ENCODE measurements at regions not wholly inside any gene's neighbourhood (a gene's known extent, or its start where the extent isn't known, plus 50 kb on each side); places are given as distances from the start of the nearest gene placed in this dataset.
"Not testable (repeated sequence)": the region's sequence is repeated elsewhere in the genome, so short reads cannot be mapped to it uniquely, and the experiment has no call there.

DNA sequence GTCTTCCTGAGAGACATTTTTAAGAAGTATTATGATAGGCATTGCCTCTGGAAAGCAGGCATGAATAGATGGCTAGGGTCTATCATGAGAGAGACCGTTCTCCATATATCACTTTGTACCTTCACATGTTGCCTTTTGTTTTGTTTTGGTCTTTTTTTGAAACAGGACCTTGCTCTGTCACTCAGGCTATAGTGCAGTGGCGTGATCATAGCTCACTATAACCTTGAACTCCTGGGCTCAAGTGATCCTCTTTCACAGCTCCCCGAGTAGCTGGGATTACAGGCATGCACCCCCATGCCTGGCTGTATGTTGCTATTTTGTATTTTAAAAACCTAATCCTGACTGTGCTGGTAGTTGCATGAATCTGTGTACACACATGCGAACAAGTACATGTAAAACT, 869.6 kb upstream of the DEFB115 start:
- H3K27me3 Mint-ChIP-seq; POLR2A ChIA-PET; H3K9me3 ChIP-seq (ENCODE audit: control insufficient read depth in 1 of 2, insufficient read depth in 1 of 2, low read length in 2 of 2); H3K4me3 Mint-ChIP-seq; H3K9me3 Mint-ChIP-seq; H3K27me3 ChIP-seq (ENCODE audit: control insufficient read depth in 1 of 2, insufficient read depth in 2 of 2, low read length in 2 of 2); intact Hi-C loops (cut with DNase I, micrococcal nuclease); H3K4me1 ChIP-seq (ENCODE audit: insufficient read depth, low read length); DNase-seq; H3K36me3 ChIP-seq (ENCODE audit: insufficient read depth, low read length); H3K27ac Mint-ChIP-seq; H3K27ac ChIP-seq (ENCODE audit: low read depth in 1 of 2, low read length in 2 of 2); H3K4me3 ChIP-seq (ENCODE audit: low read length); ATAC-seq (ENCODE audit: poor library complexity); CTCF ChIA-PET: not testable (repeated sequence)
- H3K4me1 Mint-ChIP-seq (ENCODE audit: low read depth): peaks cover 13% of the 10 kb centered on the region
- peaks cover 62% of the 10 kb centered on the region for H3K36me3 Mint-ChIP-seq (ENCODE audit: low read depth)

DNA sequence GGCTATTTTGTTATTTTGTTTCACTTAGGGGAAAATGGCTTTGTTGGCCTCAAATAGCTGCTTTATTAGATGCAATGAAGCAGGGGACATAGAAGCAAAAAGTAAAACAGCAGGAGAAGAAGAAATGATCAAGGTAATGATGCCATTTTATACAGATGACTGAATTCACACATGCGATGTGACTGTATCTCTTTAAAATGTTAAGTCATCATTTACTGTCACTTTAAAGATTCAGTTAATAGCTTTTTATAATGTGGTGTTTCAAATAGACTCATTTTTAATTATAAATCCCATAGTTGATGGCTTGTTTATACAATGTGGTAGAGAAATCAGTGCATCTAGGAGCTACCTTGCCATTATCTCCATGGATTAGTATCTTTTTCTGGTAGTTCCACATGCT, 863.9 kb upstream of the DEFB115 start:
- H3K36me3 ChIP-seq (ENCODE audit: insufficient read depth, low read length); ATAC-seq (ENCODE audit: poor library complexity); H3K4me1 ChIP-seq (ENCODE audit: insufficient read depth, low read length); intact Hi-C loops (cut with DNase I, micrococcal nuclease); H3K27ac ChIP-seq (ENCODE audit: low read depth in 1 of 2, low read length in 2 of 2); CTCF ChIA-PET; H3K27me3 ChIP-seq (ENCODE audit: control insufficient read depth in 1 of 2, insufficient read depth in 2 of 2, low read length in 2 of 2); POLR2A ChIA-PET; H3K4me3 ChIP-seq (ENCODE audit: low read length); H3K4me3 Mint-ChIP-seq; H3K27ac Mint-ChIP-seq; H3K4me1 Mint-ChIP-seq (ENCODE audit: low read depth); DNase-seq; H3K9me3 Mint-ChIP-seq; H3K27me3 Mint-ChIP-seq; H3K9me3 ChIP-seq (ENCODE audit: control insufficient read depth in 1 of 2, insufficient read depth in 1 of 2, low read length in 2 of 2): not testable (repeated sequence)
- peaks cover 56% of the 10 kb centered on the region for H3K36me3 Mint-ChIP-seq (ENCODE audit: low read depth)

DNA sequence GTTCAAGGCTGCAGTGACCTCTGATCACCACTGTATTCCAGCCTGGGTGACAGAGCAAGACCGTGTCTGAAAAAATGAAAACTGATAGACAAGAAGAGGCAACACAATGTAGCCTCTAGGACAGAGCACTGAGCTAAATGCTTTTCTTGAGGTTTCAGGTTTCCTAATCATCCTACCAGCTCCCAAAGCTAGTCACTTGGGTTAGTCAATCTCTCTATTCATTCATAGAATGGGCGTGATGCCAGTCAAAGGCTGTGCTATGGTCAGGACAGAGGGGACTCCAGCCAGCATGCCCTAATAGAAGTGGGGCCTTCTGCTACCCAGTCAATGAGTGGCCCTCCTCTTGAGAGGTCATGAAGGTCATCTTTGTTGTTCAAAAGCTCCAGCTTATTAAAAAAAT, 860.4 kb upstream of the DEFB115 start:
- H3K27ac ChIP-seq (ENCODE audit: low read depth in 1 of 2, low read length in 2 of 2); H3K36me3 ChIP-seq (ENCODE audit: insufficient read depth, low read length); H3K4me3 Mint-ChIP-seq; H3K27me3 Mint-ChIP-seq; H3K9me3 Mint-ChIP-seq; H3K9me3 ChIP-seq (ENCODE audit: control insufficient read depth in 1 of 2, insufficient read depth in 1 of 2, low read length in 2 of 2); POLR2A ChIA-PET; ATAC-seq (ENCODE audit: poor library complexity); H3K27me3 ChIP-seq (ENCODE audit: control insufficient read depth in 1 of 2, insufficient read depth in 2 of 2, low read length in 2 of 2); H3K27ac Mint-ChIP-seq; H3K4me1 Mint-ChIP-seq (ENCODE audit: low read depth); DNase-seq; H3K4me3 ChIP-seq (ENCODE audit: low read length); H3K4me1 ChIP-seq (ENCODE audit: insufficient read depth, low read length); CTCF ChIA-PET; intact Hi-C loops (cut with DNase I, micrococcal nuclease): not testable (repeated sequence)
- H3K36me3 Mint-ChIP-seq (ENCODE audit: low read depth): peaks cover 70% of the 10 kb centered on the region

DNA sequence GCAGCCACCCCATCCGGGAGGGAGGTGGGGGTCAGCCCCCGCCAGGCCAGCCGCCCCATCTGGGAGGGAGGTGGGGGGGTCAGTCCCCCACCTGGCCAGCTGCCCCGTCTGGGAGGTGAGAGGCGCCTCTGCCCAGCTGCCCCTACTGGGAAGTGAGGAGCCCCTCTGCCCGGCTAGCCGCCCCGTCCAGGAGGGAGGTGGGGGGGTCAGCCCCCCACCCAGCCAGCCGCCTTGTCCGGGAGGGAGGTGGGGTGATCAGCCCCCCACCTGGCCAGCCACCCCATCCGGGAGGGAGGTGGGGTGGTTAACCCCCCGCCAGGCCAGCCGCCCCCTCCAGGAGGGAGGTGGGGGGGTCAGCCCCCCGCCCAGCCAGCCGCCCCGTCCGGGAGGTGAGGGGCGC, 852.4 kb upstream of the DEFB115 start:
- peaks cover 9 to 26% of the 10 kb centered on the region in 2 experiments for H3K9me3 ChIP-seq (ENCODE audit: control insufficient read depth in 1 of 2, insufficient read depth in 1 of 2, low read length in 2 of 2)
- H3K4me3 Mint-ChIP-seq; H3K9me3 Mint-ChIP-seq; DNase-seq; intact Hi-C loops (cut with DNase I, micrococcal nuclease); H3K4me1 Mint-ChIP-seq (ENCODE audit: low read depth); H3K27ac ChIP-seq (ENCODE audit: low read depth in 1 of 2, low read length in 2 of 2); CTCF ChIA-PET; H3K4me3 ChIP-seq (ENCODE audit: low read length); H3K27me3 Mint-ChIP-seq; H3K36me3 ChIP-seq (ENCODE audit: insufficient read depth, low read length); H3K4me1 ChIP-seq (ENCODE audit: insufficient read depth, low read length); POLR2A ChIA-PET; H3K27me3 ChIP-seq (ENCODE audit: control insufficient read depth in 1 of 2, insufficient read depth in 2 of 2, low read length in 2 of 2); ATAC-seq (ENCODE audit: poor library complexity); H3K27ac Mint-ChIP-seq: not testable (repeated sequence)
- H3K36me3 Mint-ChIP-seq (ENCODE audit: low read depth): peaks cover 52% of the 10 kb centered on the region

DNA sequence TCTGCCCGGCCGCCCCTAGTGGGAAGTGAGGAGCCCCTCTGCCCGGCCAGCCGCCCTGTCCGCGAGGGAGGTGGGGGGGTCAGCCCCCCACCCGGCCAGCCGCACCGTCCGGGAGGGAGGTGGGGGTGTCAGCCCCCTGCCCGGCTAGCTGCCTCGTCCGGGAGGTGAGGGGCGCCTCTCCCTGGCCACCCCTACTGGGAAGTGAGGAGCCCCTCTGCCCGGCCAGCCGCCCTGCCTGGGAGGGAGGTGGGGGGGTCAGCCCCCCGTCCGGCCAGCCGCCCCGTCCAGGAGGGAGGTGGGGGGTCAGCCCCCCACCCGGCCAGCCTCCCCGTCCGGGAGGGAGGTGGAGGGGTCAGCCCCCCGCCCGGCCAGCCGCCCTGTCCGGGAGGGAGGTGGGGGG, 851.9 kb upstream of the DEFB115 start:
- ATAC-seq (ENCODE audit: poor library complexity); H3K27ac Mint-ChIP-seq; H3K4me1 Mint-ChIP-seq (ENCODE audit: low read depth); DNase-seq; H3K9me3 Mint-ChIP-seq; intact Hi-C loops (cut with DNase I, micrococcal nuclease); H3K27ac ChIP-seq (ENCODE audit: low read depth in 1 of 2, low read length in 2 of 2); POLR2A ChIA-PET; CTCF ChIA-PET; H3K4me1 ChIP-seq (ENCODE audit: insufficient read depth, low read length); H3K4me3 Mint-ChIP-seq; H3K4me3 ChIP-seq (ENCODE audit: low read length); H3K27me3 Mint-ChIP-seq; H3K36me3 ChIP-seq (ENCODE audit: insufficient read depth, low read length); H3K27me3 ChIP-seq (ENCODE audit: control insufficient read depth in 1 of 2, insufficient read depth in 2 of 2, low read length in 2 of 2): not testable (repeated sequence)
- H3K36me3 Mint-ChIP-seq (ENCODE audit: low read depth): peaks cover 47% of the 10 kb centered on the region
- H3K9me3 ChIP-seq (ENCODE audit: control insufficient read depth in 1 of 2, insufficient read depth in 1 of 2, low read length in 2 of 2): peaks cover 9 to 26% of the 10 kb centered on the region in 2 experiments

DNA sequence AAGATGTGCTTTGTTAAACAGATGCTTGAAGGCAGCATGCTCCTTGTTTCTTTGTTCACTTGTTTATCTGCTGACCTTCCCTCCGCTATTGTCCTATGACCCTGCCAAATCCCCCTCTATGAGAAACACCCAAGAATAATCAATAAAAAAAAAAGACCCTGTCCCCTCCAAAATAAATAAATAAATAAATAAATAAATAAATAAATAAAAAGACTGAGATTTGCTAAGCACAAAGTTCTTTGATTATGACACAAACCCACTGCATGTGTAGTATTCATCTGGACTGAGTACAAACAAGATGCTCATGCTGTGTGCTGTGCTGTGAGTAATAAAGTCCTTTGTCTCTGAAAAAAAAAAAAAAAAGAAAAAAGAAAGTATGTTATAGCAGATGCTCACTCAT, 851.1 kb upstream of the DEFB115 start:
- H3K27me3 ChIP-seq (ENCODE audit: control insufficient read depth in 1 of 2, insufficient read depth in 2 of 2, low read length in 2 of 2); H3K9me3 Mint-ChIP-seq; ATAC-seq (ENCODE audit: poor library complexity); H3K4me1 Mint-ChIP-seq (ENCODE audit: low read depth); H3K27ac ChIP-seq (ENCODE audit: low read depth in 1 of 2, low read length in 2 of 2); H3K36me3 ChIP-seq (ENCODE audit: insufficient read depth, low read length); H3K4me3 ChIP-seq (ENCODE audit: low read length); H3K27ac Mint-ChIP-seq; POLR2A ChIA-PET; intact Hi-C loops (cut with DNase I, micrococcal nuclease); H3K4me3 Mint-ChIP-seq; H3K4me1 ChIP-seq (ENCODE audit: insufficient read depth, low read length); CTCF ChIA-PET; H3K27me3 Mint-ChIP-seq; DNase-seq: not testable (repeated sequence)
- H3K36me3 Mint-ChIP-seq (ENCODE audit: low read depth): peaks cover 39% of the 10 kb centered on the region
- peaks cover 9 to 26% of the 10 kb centered on the region in 2 experiments for H3K9me3 ChIP-seq (ENCODE audit: control insufficient read depth in 1 of 2, insufficient read depth in 1 of 2, low read length in 2 of 2)
